GM23248 (cell line): ENCODE measurements at regions not wholly inside any gene's neighbourhood (a gene's known extent, or its start where the extent isn't known, plus 50 kb on each side); places are given as distances from the start of the nearest gene placed in this dataset.

ENCODE experiments used
- EZH2 ChIP-seq: fragments of 200-600 bp; sonication (generic); IDR thresholded peaks from 2 replicates; pipeline ENCODE4 v1.6.1; 2018; ENCODE audit warnings: antibody characterized with exemption, mild to moderate bottlenecking; ENCODE audit not compliant: insufficient read depth, poor library complexity, severe bottlenecking
- EZH2phosphoT487 ChIP-seq: fragments of 200-600 bp; sonication (generic); IDR thresholded peaks from 2 replicates; pipeline ENCODE4 v1.6.1; 2018; ENCODE audit warnings: antibody characterized with exemption, moderate library complexity, mild to moderate bottlenecking, low read depth; ENCODE audit not compliant: insufficient read depth

GRCh38 chr5:68648944-68649857, 433.6 kb downstream of the PIK3R1 start:
- no peak for TF ChIP-seq EZH2
- TF ChIP-seq EZH2phosphoT487 = no peak
